ENCODE measurements at regions not wholly inside any gene's neighbourhood (a gene's known extent, or its start where the extent isn't known, plus 50 kb on each side); places are given as distances from the start of the nearest gene placed in this dataset.

GRCh38 chr7:116446212-116446855, 53.2 kb upstream of the CAV2 start:
- CTCF ChIA-PET (ENCODE audit: unreplicated experiment): no interaction called here
- intact Hi-C loops (cut with micrococcal nuclease; ENCODE audit: unreplicated experiment): no loop called here
- Histone ChIP-seq H3K36me3 (ENCODE audit: insufficient read depth, low read length) (no peaks in the 10 kb centered on the region), H4K20me1 (ENCODE audit: insufficient read depth, low read length) (no peaks in the 10 kb centered on the region), H3K4me1 (ENCODE audit: insufficient read depth, low read length, poor library complexity, severe bottlenecking) (no peaks in the 10 kb centered on the region), H3K79me2 (ENCODE audit: insufficient read depth, low read depth, low read length) (no peaks in the 10 kb centered on the region), H3K9me2 (ENCODE audit: insufficient read depth, low read length) (no peaks in the 10 kb centered on the region), H3K4me3 (ENCODE audit: low read depth, low read length, poor library complexity, severe bottlenecking) (no peak overlapping the region), H3K4me2 (ENCODE audit: low read length) (no peak overlapping the region), H2AFZ (ENCODE audit: low read length) (no peak overlapping the region), H3K9me3 (ENCODE audit: low read length) (no peaks in the 10 kb centered on the region), H3K27ac (ENCODE audit: low read depth, low read length, poor library complexity, severe bottlenecking) (no peak overlapping the region)
- BruUV-seq (replicated peaks): no TSS peak
- no peak for TF ChIP-seq EZH2phosphoT487 (IDR thresholded peaks at IDR 0.05; ENCODE audit: borderline replicate concordance, low read depth, low read length)
- TF ChIP-seq, protein P1, sequence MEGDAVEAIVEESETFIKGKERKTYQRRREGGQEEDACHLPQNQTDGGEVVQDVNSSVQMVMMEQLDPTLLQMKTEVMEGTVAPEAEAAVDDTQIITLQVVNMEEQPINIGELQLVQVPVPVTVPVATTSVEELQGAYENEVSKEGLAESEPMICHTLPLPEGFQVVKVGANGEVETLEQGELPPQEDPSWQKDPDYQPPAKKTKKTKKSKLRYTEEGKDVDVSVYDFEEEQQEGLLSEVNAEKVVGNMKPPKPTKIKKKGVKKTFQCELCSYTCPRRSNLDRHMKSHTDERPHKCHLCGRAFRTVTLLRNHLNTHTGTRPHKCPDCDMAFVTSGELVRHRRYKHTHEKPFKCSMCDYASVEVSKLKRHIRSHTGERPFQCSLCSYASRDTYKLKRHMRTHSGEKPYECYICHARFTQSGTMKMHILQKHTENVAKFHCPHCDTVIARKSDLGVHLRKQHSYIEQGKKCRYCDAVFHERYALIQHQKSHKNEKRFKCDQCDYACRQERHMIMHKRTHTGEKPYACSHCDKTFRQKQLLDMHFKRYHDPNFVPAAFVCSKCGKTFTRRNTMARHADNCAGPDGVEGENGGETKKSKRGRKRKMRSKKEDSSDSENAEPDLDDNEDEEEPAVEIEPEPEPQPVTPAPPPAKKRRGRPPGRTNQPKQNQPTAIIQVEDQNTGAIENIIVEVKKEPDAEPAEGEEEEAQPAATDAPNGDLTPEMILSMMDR (conservative IDR thresholded peaks at IDR 0.05; ENCODE audit: low read length): no peak
- POLR2A ChIA-PET: no interaction called here
- DNase-seq (ENCODE audit: low spot score): no peak

GRCh38 chr7:116447436-116447835, 52.1 kb upstream of the CAV2 start:
- no peaks in the 10 kb centered on the region for H3K79me2 ChIP-seq (ENCODE audit: insufficient read depth, low read depth, low read length)

More at GRCh38 chr7:116447436-116447835, 52.1 kb upstream of the CAV2 start:
- Histone ChIP-seq H3K9me2 (ENCODE audit: insufficient read depth, low read length) (no peaks in the 10 kb centered on the region), H2AFZ (ENCODE audit: low read length) (no peak overlapping the region), H3K4me1 (ENCODE audit: insufficient read depth, low read length, poor library complexity, severe bottlenecking) (no peaks in the 10 kb centered on the region), H3K27ac (ENCODE audit: low read depth, low read length, poor library complexity, severe bottlenecking) (no peak overlapping the region), H3K4me2 (ENCODE audit: low read length) (no peak overlapping the region), H3K36me3 (ENCODE audit: insufficient read depth, low read length) (no peaks in the 10 kb centered on the region), H3K9me3 (ENCODE audit: low read length) (no peaks in the 10 kb centered on the region), H3K4me3 (ENCODE audit: low read depth, low read length, poor library complexity, severe bottlenecking) (no peak overlapping the region), H4K20me1 (ENCODE audit: insufficient read depth, low read length) (no peaks in the 10 kb centered on the region)
- intact Hi-C loops (cut with micrococcal nuclease; ENCODE audit: unreplicated experiment): no loop called here
- TF ChIP-seq EZH2phosphoT487 (IDR thresholded peaks at IDR 0.05; ENCODE audit: borderline replicate concordance, low read depth, low read length): no peak
- TF ChIP-seq, protein P1 (conservative IDR thresholded peaks at IDR 0.05; ENCODE audit: low read length): no peak
- ChIA-PET CTCF (ENCODE audit: unreplicated experiment) (no interaction called here), POLR2A (interaction anchor here (0.5 to 0.7 kb wide), 2 partner anchors 68 to 166 kb away, joined by 3 read pairs; no protein-coding TSS in a partner anchor)
- BruUV-seq (replicated peaks): no TSS peak
- DNase-seq (ENCODE audit: low spot score): no peak

All from OCI-LY7 (cell line).